Keratinocyte (primary cell): ENCODE measurements at regions not wholly inside any gene's neighbourhood (a gene's known extent, or its start where the extent isn't known, plus 50 kb on each side); places are given as distances from the start of the nearest gene placed in this dataset.

Experiments
- CTCF ChIP-seq, 3 experiments: IDR thresholded peaks in 1 of 3; conservative IDR thresholded peaks in 1 of 3; optimal IDR thresholded peaks in 1 of 3; 2 replicates in 2 of 3; 3 replicates in 1 of 3; pipeline versions ENCODE3 to v1.5.1; 2011; ENCODE audit warnings: low read length in 3 of 3, mild to moderate bottlenecking in 3 of 3, moderate library complexity in 2 of 3, control low read depth in 1 of 3, inconsistent platforms in 1 of 3; ENCODE audit not compliant: insufficient read depth in 2 of 3; ENCODE audit errors: extremely low read depth in 1 of 3
- EZH2 ChIP-seq: IDR thresholded peaks from one replicate; pipeline ENCODE4 v1.6.1; 2012; ENCODE audit warnings: inconsistent platforms, mild to moderate bottlenecking, low read length, moderate library complexity

- TF ChIP-seq CTCF (optimal IDR thresholded peaks at IDR 0.05 in 1 of 3, IDR thresholded peaks at IDR 0.05 in 1 of 3, conservative IDR thresholded peaks at IDR 0.05 in 1 of 3; ENCODE audit: extremely low read depth in 1 of 3, insufficient read depth in 2 of 3, low read length in 3 of 3) (no peak), EZH2 (no peak)
Observed at GRCh38 chr17:77875051-77875780, 83.3 kb upstream of the TNRC6C start.
